ENCODE measurements at regions not wholly inside any gene's neighbourhood (a gene's known extent, or its start where the extent isn't known, plus 50 kb on each side); places are given as distances from the start of the nearest gene placed in this dataset.

GRCh38 chr10:120770496-120770895, 80.7 kb upstream of the WDR11 start:
- CTCF ChIA-PET: no interaction called here
- TF ChIP-seq, protein P1, sequence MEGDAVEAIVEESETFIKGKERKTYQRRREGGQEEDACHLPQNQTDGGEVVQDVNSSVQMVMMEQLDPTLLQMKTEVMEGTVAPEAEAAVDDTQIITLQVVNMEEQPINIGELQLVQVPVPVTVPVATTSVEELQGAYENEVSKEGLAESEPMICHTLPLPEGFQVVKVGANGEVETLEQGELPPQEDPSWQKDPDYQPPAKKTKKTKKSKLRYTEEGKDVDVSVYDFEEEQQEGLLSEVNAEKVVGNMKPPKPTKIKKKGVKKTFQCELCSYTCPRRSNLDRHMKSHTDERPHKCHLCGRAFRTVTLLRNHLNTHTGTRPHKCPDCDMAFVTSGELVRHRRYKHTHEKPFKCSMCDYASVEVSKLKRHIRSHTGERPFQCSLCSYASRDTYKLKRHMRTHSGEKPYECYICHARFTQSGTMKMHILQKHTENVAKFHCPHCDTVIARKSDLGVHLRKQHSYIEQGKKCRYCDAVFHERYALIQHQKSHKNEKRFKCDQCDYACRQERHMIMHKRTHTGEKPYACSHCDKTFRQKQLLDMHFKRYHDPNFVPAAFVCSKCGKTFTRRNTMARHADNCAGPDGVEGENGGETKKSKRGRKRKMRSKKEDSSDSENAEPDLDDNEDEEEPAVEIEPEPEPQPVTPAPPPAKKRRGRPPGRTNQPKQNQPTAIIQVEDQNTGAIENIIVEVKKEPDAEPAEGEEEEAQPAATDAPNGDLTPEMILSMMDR (IDR thresholded peaks at IDR 0.05; ENCODE audit: insufficient read depth, low read depth, low read length): no peak
- POLR2A ChIA-PET: no interaction called here

DNA sequence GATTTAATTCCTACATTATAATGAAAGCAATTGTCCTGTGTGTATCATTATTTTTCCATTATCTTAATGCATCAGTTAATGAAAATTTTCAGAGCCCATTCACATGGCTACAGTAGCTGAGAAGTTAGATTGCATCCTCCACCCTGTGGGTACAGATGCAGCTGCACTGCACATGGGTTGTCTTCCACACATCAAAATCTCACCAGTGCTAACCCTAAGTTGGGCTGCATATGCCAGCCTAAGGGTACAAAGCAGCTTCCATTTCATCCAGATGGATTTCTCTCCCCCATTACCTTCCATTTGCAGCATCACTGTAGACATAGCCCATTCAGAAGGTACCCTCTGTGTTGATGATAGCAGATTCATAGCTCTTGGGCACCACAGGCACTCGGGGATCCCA, 74.7 kb upstream of the WDR11 start:
- POLR2A ChIA-PET: no interaction called here
- TF ChIP-seq, protein P1 (IDR thresholded peaks at IDR 0.05; ENCODE audit: insufficient read depth, low read depth, low read length): no peak
- CTCF ChIA-PET: no interaction called here
- H3K36me3 ChIP-seq (ENCODE audit: control insufficient read depth, insufficient read depth, low read length): no peaks in the 10 kb centered on the region
- DNase-seq (ENCODE audit: low read depth): no peak
- no peak overlapping the region for H3K4me3 ChIP-seq (ENCODE audit: low read depth, low read length)
- no peaks in the 10 kb centered on the region for H3K27me3 ChIP-seq (ENCODE audit: control insufficient read depth, insufficient read depth, low read length)

More at GRCh38 chr10:120770496-120770895, 80.7 kb upstream of the WDR11 start:
- Histone ChIP-seq H3K27me3 (ENCODE audit: control insufficient read depth, insufficient read depth, low read length) (no peaks in the 10 kb centered on the region), H3K4me3 (ENCODE audit: low read depth, low read length) (no peak overlapping the region), H3K36me3 (ENCODE audit: control insufficient read depth, insufficient read depth, low read length) (no peaks in the 10 kb centered on the region)
- DNase-seq (ENCODE audit: low read depth): no peak

DNA sequence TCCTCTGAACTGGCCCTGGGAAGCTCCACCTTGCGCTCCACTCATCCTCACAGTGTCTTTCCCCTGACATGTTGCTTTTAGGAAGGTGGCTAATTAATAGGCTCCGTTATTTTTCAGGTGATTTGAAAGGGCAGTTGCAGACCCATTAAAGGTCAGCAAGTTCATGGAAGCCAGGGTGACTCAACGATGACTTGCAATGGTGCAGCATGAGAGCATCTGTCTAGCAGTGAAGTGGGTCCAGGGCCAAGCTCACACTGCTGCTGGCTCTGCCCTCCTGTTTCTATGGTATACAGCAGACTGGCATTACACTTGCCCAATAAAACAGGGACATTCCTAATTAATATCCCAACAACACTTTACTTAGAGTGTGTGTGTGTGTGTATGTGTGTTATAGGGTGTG, 68.8 kb upstream of the WDR11 start:
- H3K27me3 ChIP-seq (ENCODE audit: control insufficient read depth, insufficient read depth, low read length): no peaks in the 10 kb centered on the region
- CTCF ChIA-PET: interaction anchor here (0.7 to 1.1 kb wide), 2 partner anchors 11 to 44 kb away, joined by 3 read pairs; no protein-coding TSS in a partner anchor
- H3K36me3 ChIP-seq (ENCODE audit: control insufficient read depth, insufficient read depth, low read length): no peaks in the 10 kb centered on the region
- no peak for DNase-seq (ENCODE audit: low read depth)
- H3K4me3 ChIP-seq (ENCODE audit: low read depth, low read length): no peak overlapping the region
- TF ChIP-seq, protein P1 (IDR thresholded peaks at IDR 0.05; ENCODE audit: insufficient read depth, low read depth, low read length): no peak
- POLR2A ChIA-PET: no interaction called here

GRCh38 chr10:120783098-120783497, 68.1 kb upstream of the WDR11 start:
- TF ChIP-seq, protein P1 (IDR thresholded peaks at IDR 0.05; ENCODE audit: insufficient read depth, low read depth, low read length): no peak
- no peak overlapping the region for H3K4me3 ChIP-seq (ENCODE audit: low read depth, low read length)
- H3K27me3 ChIP-seq (ENCODE audit: control insufficient read depth, insufficient read depth, low read length): no peaks in the 10 kb centered on the region
- no peaks in the 10 kb centered on the region for H3K36me3 ChIP-seq (ENCODE audit: control insufficient read depth, insufficient read depth, low read length)
- ChIA-PET CTCF (no interaction called here), POLR2A (no interaction called here)
- no peak for DNase-seq (ENCODE audit: low read depth)

- no peaks in the 10 kb centered on the region for H3K36me3 ChIP-seq (ENCODE audit: control insufficient read depth, insufficient read depth, low read length)
- H3K27me3 ChIP-seq (ENCODE audit: control insufficient read depth, insufficient read depth, low read length): no peaks in the 10 kb centered on the region
- DNase-seq (ENCODE audit: low read depth): no peak
- no peak overlapping the region for H3K4me3 ChIP-seq (ENCODE audit: low read depth, low read length)
- POLR2A ChIA-PET: no interaction called here
- TF ChIP-seq, protein P1 (IDR thresholded peaks at IDR 0.05; ENCODE audit: insufficient read depth, low read depth, low read length): no peak
- CTCF ChIA-PET: no interaction called here
Observed at GRCh38 chr10:120783867-120784266, 67.3 kb upstream of the WDR11 start.
